CD14-positive monocyte (primary cell): ENCODE measurements at regions not wholly inside any gene's neighbourhood (a gene's known extent, or its start where the extent isn't known, plus 50 kb on each side); places are given as distances from the start of the nearest gene placed in this dataset.

Experiments
- DNase-seq, 3 donors: peaks; one replicate each; pipeline ENCODE4 v3.0.0-alpha.2; 2011 to 2022
- H2AFZ ChIP-seq: 2 replicates; pipeline ENCODE4 v1.6.0; 2012; ENCODE audit warnings: mild to moderate bottlenecking, low read depth, low read length, inconsistent platforms; ENCODE audit not compliant: insufficient read depth, poor library complexity, severe bottlenecking
- H3K27ac ChIP-seq, 2 donors: 1 replicate in 1 of 2; 2 replicates in 1 of 2; pipeline ENCODE4 v1.5.1; 2012 to 2013; ENCODE audit warnings: low read length in 2 of 2, control low read depth in 1 of 2, inconsistent platforms in 1 of 2, low read depth in 1 of 2, mild to moderate bottlenecking in 1 of 2
- H3K27me3 ChIP-seq, 2 donors: one replicate each; pipeline versions ENCODE4 v1.6.0 to v1.6.1; 2011 to 2013; ENCODE audit warnings: low read length in 2 of 2; ENCODE audit not compliant: control insufficient read depth in 2 of 2, insufficient read depth in 2 of 2
- H3K36me3 ChIP-seq, 2 donors: replicated peaks in 1 of 2; 1 replicate in 1 of 2; 2 replicates in 1 of 2; pipeline versions ENCODE4 v1.5.1 to v1.6.1; 2012 to 2013; ENCODE audit warnings: low read length in 2 of 2, control low read depth in 1 of 2, inconsistent platforms in 1 of 2, mild to moderate bottlenecking in 1 of 2; ENCODE audit not compliant: insufficient read depth in 2 of 2, control insufficient read depth in 1 of 2
- H3K4me1 ChIP-seq, 2 donors: 1 replicate in 1 of 2; 2 replicates in 1 of 2; pipeline versions ENCODE4 v1.5.1 to v1.6.1; 2012 to 2013; ENCODE audit warnings: low read length in 2 of 2, control low read depth in 1 of 2, inconsistent platforms in 1 of 2, mild to moderate bottlenecking in 1 of 2, moderate library complexity in 1 of 2; ENCODE audit not compliant: insufficient read depth in 2 of 2, control insufficient read depth in 1 of 2
- H3K4me2 ChIP-seq: replicated peaks from 2 replicates; pipeline ENCODE3; 2012; ENCODE audit warnings: low read length, moderate library complexity, mild to moderate bottlenecking; ENCODE audit not compliant: poor library complexity, severe bottlenecking; ENCODE audit errors: extremely low read depth
- H3K4me3 ChIP-seq, 3 experiments: fragments of 200-600 bp in 1 of 3; sonication (generic) in 1 of 3; replicated peaks in 1 of 3; 1 replicate in 2 of 3; 2 replicates in 1 of 3; pipeline ENCODE4 v1.5.1; 2011 to 2013; ENCODE audit warnings: low read length in 3 of 3, mild to moderate bottlenecking in 3 of 3, control low read depth in 2 of 3, low read depth in 2 of 3, inconsistent platforms in 1 of 3, moderate library complexity in 1 of 3
- H3K79me2 ChIP-seq: 2 replicates; pipeline ENCODE4 v1.6.0; 2012; ENCODE audit warnings: mild to moderate bottlenecking, control low read depth, inconsistent platforms, low read length, moderate library complexity; ENCODE audit not compliant: insufficient read depth
- H3K9ac ChIP-seq: 2 replicates; pipeline ENCODE4 v1.6.0; 2017; ENCODE audit warnings: low read length, mild to moderate bottlenecking; ENCODE audit not compliant: insufficient read depth, poor library complexity, severe bottlenecking
- H3K9me3 ChIP-seq, 2 donors: replicated peaks in 1 of 2; 1 replicate in 1 of 2; 2 replicates in 1 of 2; pipeline versions ENCODE4 v1.5.1 to v1.6.1; 2012 to 2013; ENCODE audit warnings: low read length in 2 of 2, control low read depth in 1 of 2; ENCODE audit not compliant: control insufficient read depth in 1 of 2, insufficient read depth in 1 of 2
- H4K20me1 ChIP-seq: 2 replicates; pipeline ENCODE4 v1.6.0; 2012; ENCODE audit warnings: mild to moderate bottlenecking, low read length, control low read depth, moderate library complexity; ENCODE audit not compliant: insufficient read depth
- H3K27ac Mint-ChIP-seq, 7 donors: one replicate each; pipeline ENCODE4 v1.8.0; 2020; ENCODE audit warnings: mild to moderate bottlenecking in 7 of 7, mixed read lengths in 7 of 7, moderate library complexity in 6 of 7, inconsistent platforms in 2 of 7
- H3K27me3 Mint-ChIP-seq, 3 donors: one replicate each; pipeline ENCODE4 v1.8.0; 2021 to 2022; ENCODE audit warnings: low read depth in 3 of 3, mild to moderate bottlenecking in 3 of 3, mixed read lengths in 3 of 3, moderate library complexity in 3 of 3, inconsistent platforms in 1 of 3
- H3K36me3 Mint-ChIP-seq, 2 donors: one replicate each; pipeline ENCODE4 v1.8.0; 2020; ENCODE audit warnings: mixed read lengths in 2 of 2, inconsistent platforms in 1 of 2, mild to moderate bottlenecking in 1 of 2
- H3K4me1 Mint-ChIP-seq: one replicate; pipeline ENCODE4 v1.8.0; 2020; ENCODE audit warnings: mild to moderate bottlenecking, mixed read lengths
- H3K4me3 Mint-ChIP-seq, 2 donors: one replicate each; pipeline ENCODE4 v1.8.0; 2020; ENCODE audit warnings: mild to moderate bottlenecking in 2 of 2, mixed read lengths in 2 of 2, moderate library complexity in 1 of 2
- H3K9me3 Mint-ChIP-seq, 7 donors: one replicate each; pipeline ENCODE4 v1.8.0; 2020 to 2022; ENCODE audit warnings: mixed read lengths in 7 of 7, mild to moderate bottlenecking in 6 of 7, moderate library complexity in 6 of 7, inconsistent platforms in 2 of 7
- CTCF ChIP-seq: fragments of 200-600 bp; IDR thresholded peaks from one replicate; pipeline ENCODE4 v1.8.0; 2022; ENCODE audit warnings: antibody characterized with exemption, mild to moderate bottlenecking
- WGBS: methylation state at CpG from one replicate; pipeline ENCODE4 v1.1.5; 2013; ENCODE audit warnings: missing lambda C conversion rate; ENCODE audit not compliant: insufficient coverage; 5-methylcytosine and 5-hydroxymethylcytosine counted together
- intact Hi-C, 2 donors: fragments of 100-400 bp; cut with micrococcal nuclease; formaldehyde crosslinking; loops; one replicate each; pipeline versions ENCODE4 v1.15.0 to v1.15.1; 2023

- no peaks in the 10 kb centered on the region for H3K36me3 Mint-ChIP-seq
- H3K4me1 ChIP-seq: no peaks in the 10 kb centered on the region
- H3K79me2 ChIP-seq: no peaks in the 10 kb centered on the region
- no peak overlapping the region for H3K4me3 ChIP-seq
- WGBS: no CpG with 5 or more reads among the region's 4 CpGs
- peaks cover 0 to 1% (median 0%) of the 10 kb centered on the region in 7 donors for H3K9me3 Mint-ChIP-seq
- H3K9me3 ChIP-seq: no peaks in the 10 kb centered on the region
- H3K27me3 ChIP-seq: peaks cover 0 to 6% of the 10 kb centered on the region in 2 donors
- H3K4me1 Mint-ChIP-seq: no peaks in the 10 kb centered on the region
- no peak overlapping the region for H3K27ac ChIP-seq
- H3K36me3 ChIP-seq: no peaks in the 10 kb centered on the region
- H2AFZ ChIP-seq: no peak overlapping the region
- intact Hi-C loops: no loop called here
- H4K20me1 ChIP-seq: no peaks in the 10 kb centered on the region
- H3K4me2 ChIP-seq: no peak overlapping the region
- no peak for TF ChIP-seq CTCF
- no peak overlapping the region for H3K27ac Mint-ChIP-seq
- H3K4me3 Mint-ChIP-seq: no peak overlapping the region
- H3K27me3 Mint-ChIP-seq: peaks cover 3 to 13% (median 9%) of the 10 kb centered on the region in 3 donors
- no peak overlapping the region for H3K9ac ChIP-seq
- DNase-seq: no peak
These were observed 129.9 kb downstream of the ANKRD60 start for GRCh38 chr20:58098571-58098970.

GRCh38 chr20:58097943-58098342 lies 130.5 kb downstream of the ANKRD60 start:
- peaks cover 2 to 10% (median 5%) of the 10 kb centered on the region in 3 donors for H3K27me3 Mint-ChIP-seq
- H3K4me1 Mint-ChIP-seq: no peaks in the 10 kb centered on the region
- H3K4me3 Mint-ChIP-seq: no peak overlapping the region

More at GRCh38 chr20:58097943-58098342, 130.5 kb downstream of the ANKRD60 start:
- 100% methylated on average over 5 of the region's 7 CpGs for WGBS
- Histone ChIP-seq H3K9me3 (no peaks in the 10 kb centered on the region), H3K4me1 (no peaks in the 10 kb centered on the region), H3K36me3 (no peaks in the 10 kb centered on the region), H3K79me2 (no peaks in the 10 kb centered on the region), H3K27ac (no peak overlapping the region), H3K9ac (no peak overlapping the region), H3K4me3 (no peak overlapping the region), H4K20me1 (no peaks in the 10 kb centered on the region), H2AFZ (no peak overlapping the region), H3K27me3 (peaks cover 0 to 6% of the 10 kb centered on the region in 2 donors), H3K4me2 (no peak overlapping the region)
- Mint-ChIP-seq H3K36me3 (no peaks in the 10 kb centered on the region), H3K9me3 (peaks cover 0 to 1% (median 0%) of the 10 kb centered on the region in 7 donors), H3K27ac (no peak overlapping the region)
- intact Hi-C loops: no loop called here
- TF ChIP-seq CTCF: no peak
- DNase-seq: no peak
